Inflammatory macrophage treated with lipopolysaccharide for 1 hour (primary cell): ENCODE measurements at regions not wholly inside any gene's neighbourhood (a gene's known extent, or its start where the extent isn't known, plus 50 kb on each side); places are given as distances from the start of the nearest gene placed in this dataset.

ENCODE experiments used
- DNase-seq, 2 donors: peaks; one replicate each; pipeline ENCODE4 v3.0.0-alpha.2; 2020 to 2022

DNA sequence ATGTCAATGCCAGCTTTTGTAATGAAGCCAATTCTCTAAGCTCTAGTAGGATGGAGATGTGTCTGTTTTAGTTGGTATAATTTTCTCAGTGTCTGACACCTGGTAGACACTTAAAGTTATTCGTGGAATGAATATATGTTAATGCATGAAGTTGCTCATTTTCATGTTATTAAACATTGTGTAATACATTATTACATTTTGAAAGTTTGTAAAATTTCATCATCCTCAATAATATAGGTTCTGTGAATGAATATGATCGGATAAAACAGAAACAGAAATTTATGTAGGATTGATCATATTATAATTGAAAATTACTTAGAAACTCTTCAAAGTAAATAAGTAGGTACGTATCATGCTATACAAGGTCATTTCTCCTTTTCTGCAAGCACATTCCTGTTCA, 625.3 kb downstream of the PLA2G4A start:
- DNase-seq, result no peak

DNA sequence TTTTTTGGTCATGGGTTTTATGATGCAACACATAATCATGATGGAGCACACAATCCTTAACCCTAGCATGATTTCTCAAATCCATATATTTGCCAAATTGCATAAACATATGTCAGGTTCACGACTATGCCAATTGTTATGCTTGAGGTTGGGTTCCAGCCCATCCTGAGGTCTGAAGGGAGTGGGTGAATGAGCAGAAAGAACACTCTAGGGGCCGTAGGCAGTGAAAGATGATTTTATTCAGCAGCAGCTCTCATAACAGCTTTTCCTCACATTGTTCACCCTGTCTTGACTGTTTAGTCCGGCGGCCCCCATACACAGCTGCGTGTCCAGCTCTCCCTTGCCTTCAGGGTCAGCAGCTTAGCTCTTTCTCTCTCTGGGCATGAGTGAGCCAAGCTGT, 627.7 kb downstream of the PLA2G4A start:
- DNase-seq, result no peak

DNA sequence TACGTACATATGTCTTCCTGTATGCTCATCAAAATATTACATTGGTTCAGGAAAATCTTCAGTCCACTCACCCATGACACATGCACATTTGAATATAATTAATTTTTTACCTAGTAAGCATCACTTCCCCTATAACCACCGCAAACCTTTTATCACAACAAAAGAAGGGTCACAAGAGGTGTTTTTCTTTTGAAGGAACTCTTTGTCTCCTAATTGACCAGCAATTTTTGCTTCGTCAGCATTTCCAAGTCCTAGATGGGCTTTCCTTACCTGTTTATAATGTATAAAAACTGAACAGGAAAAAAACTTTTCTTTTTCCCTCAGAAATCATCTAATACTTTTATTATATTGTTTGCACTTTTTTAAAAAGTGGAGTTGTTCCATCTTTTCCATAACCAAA, 631.3 kb downstream of the PLA2G4A start:
- no peak for DNase-seq

DNA sequence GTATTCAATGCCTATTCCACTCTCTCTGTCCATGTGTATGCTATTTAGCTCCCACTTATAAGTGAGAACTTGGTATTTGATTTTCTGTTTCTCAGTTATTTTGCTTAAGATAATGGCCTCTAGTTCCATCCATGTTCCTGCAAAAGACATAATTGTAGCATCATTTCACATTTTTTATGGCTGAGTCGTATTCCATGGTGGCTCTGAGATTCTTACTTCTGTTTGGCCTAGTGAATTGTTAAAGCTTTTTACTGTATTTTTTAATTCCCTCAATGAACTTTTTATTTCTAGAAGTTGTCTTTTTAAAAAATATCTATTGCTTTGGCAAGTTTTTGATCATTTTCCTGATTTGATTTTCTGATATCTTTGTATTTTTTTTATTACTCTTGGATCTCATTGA, 635.6 kb downstream of the PLA2G4A start:
- DNase-seq, result no peak

DNA sequence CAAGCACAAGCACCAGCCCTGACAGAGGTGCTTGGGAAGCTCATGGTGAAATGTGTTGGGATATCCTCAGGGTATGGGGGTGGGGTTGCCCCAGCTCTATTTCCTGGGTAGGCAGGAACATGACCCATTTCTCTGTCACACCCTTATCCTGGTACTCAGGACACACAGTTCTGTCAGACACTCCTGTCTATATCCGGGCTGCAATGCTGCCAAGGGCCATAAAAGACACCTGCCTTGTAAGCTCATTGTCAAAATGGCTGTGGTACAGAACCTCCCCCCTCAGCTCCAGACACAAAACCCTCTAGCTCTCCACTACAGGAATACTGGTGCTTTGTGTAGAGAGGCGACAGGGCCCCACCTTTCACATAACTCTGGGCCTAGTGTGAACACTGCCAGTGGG, 636.7 kb downstream of the PLA2G4A start:
- DNase-seq, result no peak

DNA sequence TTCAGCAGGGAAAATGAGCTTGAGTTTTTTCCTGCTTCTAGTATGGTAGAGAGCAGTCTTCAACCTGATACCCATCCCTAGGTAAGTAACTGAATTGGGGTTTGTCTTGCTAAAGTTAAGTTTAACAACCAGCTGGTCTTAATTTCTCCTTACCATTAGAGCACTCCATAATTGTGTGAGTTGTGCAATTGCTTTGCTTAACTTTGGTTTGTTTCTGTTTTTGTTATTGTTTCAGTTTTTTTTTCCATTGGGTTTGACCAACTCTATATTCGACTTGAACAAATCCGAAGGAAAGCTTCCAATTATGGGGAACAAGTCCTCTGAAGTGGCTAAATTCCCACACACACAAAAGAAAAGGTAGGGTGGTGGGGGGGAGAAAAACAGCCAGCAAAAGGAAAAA, 641.1 kb downstream of the PLA2G4A start:
- no peak for DNase-seq

DNA sequence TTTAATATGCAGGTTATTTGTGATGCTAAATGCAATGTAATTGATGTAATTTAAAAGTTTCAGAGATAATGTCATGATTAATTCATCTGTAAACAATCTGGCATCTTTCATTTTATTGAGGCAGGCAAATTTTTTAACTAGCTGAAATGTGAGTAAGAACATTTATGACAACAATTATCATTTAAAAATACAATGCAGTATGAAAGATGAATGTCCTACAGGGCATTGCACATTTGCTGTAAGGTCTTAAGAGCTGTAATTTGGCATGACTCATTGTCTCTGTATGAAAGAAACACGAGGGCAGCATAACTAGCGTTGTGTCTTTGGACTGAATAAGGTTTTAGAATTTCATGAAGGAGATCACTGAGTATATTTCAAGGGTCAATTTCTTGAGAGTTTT, 642.8 kb downstream of the PLA2G4A start:
- no peak for DNase-seq

DNA sequence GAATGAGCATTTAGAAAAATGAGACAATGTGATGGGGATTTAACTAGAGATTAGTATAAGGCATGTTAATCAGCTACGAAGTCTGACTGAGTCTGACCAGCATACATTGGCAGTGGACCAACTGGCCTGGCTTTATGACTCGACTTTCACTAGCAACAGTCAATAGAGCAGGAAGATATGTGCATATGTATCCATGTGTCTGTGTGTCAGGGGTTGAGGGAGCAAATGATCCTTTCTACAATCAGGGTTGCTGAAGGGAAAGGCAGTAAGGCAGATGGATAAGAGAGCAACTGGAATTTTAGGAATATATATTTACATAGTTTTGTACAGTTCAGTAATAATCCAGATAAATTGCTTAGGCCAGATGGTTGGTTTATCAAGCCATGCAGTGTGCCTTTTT, 645.6 kb downstream of the PLA2G4A start:
- DNase-seq, result no peak

DNA sequence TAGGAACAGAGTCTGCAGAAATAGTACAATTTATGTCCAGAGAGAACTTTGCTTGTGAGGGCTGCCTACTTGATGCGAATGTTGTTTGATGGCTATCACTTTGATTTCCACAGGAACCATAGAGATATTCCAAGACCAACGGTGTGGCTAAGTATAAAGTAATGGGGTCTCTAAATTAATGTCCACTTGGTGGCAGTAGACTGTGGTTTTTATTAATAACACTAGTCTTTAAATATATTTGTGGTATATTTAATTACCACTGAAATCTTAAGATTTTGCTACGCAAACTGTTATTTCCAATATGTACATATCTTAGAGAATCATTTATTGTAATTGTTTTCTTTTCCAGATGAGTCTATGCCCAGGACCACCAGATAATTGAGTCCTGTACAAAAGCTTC, 647.9 kb downstream of the PLA2G4A start:
- no peak for DNase-seq

DNA sequence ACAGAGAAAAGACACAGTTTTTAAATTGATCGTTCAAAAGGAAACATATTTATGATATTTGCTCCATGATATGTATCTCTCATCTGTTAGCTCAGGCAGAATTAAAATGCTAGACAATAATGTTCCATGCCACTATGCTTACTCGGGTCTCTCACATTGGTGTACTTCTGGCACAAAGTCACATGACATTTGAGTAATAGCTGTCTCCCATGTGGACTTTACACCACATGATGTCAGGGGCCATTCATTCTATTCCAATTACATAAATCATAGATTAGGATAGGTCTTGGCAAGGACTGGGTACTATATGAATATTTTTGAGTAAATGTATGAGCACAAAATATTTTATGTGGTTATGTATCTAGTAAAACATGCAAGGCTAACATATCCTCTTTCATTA, 648.4 kb downstream of the PLA2G4A start:
- no peak for DNase-seq

DNA sequence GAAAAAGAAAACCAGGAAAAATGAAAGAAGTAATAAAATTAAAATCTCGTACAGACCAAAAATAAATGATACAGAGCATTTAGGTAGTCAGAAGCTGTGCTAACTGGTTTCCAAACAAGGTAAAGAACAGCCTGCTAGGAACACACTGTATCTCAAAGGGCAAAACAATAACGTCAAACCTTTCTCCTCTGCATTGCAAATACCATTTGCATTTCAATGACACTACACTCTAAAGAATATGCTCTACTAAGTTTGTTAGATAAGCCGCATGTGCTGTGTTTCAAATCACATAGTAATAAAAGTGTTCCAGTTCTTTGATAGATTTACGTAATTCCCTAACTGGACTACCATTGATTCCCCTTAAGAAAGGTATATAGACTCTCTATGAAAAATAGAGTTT, 648.8 kb downstream of the PLA2G4A start:
- no peak for DNase-seq

DNA sequence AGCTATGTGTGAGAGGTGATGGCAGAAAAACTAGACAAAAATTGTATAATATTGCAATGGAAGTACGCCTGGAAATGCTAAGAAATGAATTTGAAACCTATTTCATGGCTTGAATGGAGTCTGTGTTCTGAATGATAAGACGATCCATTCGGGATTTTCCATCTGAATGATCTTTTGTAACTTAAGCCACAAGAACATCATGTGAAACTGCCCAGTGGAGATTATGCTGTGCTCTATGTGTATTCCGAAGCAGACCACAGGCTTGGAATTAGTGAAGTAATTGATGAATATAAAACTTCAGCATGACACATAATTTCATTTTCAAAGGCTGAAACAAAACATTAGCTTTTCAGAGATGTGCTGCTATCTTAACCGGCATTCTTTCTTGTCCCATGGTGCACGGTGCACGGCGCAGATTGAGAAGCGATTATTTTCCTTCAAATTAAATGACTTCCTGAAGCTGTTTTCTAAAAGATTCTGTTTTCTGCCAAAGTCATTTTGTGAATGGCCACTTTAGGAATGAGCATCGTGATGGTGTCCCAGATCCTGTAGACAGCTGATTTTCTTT, 652.9 kb downstream of the PLA2G4A start:
- no peak for DNase-seq

DNA sequence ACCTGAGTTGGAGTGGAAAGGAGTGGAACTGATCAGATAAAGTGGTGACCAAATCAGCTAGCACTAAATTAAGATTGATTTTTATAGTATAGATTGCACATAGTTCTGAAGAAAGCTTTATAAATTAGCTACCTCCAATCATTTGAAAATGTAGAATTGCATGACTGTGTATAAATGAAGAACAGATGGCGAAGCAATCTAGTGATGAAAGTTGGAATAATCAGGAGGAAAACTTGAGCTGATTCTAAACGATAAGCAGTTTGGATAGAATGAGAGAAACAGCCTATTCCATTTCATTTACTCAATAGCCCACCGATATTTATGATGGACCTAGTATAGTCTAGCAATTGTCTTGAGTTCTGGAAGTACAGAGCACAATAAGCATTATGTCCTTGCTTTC, 661.5 kb downstream of the PLA2G4A start:
- no peak for DNase-seq

DNA sequence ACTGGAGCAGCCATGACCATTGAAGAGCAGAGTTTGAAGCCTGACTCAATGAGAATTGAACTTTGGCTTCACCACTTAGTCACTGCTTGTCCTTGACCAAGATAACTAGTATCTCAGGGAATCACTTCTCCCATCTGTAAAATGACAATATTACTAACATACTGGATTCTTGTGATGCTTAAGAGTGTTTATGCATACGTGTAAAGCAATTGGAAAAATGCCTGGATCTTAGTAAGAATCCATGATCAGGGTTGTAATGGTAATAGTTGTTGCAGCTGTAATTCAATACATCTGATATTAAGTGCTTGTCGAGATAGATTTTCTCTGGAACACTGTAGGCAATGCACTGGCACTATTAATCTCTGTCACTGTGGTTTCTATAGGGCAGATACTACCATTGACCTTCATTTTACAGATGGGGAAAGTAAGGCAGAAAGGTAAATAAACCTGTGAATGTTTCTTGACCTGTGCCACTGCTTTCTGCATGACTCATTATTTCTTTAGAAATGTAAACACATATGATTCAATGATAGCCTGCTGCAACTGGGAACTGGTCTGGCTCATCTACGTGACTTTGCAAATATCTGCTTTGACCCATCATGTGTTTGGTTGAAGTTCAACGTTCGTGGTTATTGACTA, 662.5 kb downstream of the PLA2G4A start:
- no peak for DNase-seq

DNA sequence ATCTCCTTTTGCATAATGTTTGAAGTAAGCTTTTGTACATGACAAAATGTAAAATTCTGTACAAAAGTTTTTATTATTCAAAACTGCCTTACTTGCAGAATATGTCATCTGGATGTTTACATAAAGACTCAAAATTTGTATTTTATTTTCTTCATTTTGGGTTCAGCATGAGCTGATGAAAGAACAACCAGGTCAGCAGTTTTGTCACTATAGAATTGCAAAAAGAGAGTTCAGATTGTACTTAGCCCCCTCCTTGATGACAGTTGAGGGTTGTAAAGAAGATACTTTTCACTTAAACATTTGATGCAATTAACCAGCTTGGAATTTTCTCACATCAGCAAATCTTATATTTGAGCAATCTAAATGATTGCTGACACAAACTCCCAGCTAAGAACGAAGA, 669.3 kb downstream of the PLA2G4A start:
- no peak for DNase-seq

DNA sequence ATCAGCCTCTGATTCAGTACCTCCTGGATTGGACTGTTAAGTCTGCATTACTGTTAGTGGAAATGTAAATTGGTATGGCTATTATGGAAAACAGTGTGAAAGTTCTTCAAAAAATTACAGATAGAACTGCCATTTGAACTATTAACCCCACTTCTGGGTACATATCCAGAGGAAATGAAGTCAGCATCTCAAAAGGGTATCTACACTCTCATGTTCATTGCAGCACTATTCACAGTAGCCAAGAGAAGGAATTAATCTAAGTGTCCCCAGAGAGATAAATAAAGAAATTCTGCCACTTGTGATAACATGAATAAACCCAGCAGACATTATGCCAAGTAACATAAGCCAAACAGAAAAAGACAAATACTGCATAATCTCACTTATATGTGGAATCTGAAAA, 676.0 kb downstream of the PLA2G4A start:
- no peak for DNase-seq

DNA sequence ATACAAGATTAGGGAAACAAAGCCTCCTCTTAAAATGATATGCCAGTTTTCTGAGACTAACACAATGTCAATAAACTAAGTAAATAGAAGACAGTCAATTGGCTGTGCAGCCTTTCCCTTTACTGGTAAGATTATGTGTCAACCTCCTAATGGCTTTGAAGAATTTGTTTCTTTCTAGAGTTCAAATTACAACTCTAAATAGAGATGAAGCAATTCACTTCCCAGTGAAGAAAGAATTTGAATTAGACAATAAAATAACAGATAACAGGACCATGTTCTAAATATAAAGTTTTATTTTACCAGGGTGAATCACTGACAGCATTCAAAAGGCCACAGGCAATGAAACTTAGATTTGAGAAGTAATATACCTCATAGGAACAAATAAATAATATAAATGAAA, 680.3 kb downstream of the PLA2G4A start:
- DNase-seq, result no peak

DNA sequence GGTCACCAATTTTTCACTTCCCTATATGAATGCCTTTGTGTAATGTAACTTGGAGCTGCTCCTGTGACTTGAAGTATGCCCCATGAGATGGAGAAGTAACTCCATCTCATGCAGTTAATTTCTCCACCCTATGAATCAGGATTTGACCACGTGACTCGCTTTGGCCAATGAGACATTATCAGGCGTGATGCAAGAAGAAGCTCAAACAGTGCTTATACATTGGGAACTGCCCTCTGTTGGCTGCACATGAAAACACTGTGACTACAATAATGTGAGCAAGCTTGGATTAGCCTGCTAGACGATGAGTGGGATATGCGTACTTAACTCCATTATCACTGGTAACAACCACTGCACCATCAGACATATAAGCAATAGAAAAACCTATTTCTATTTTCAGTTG, 684.4 kb downstream of the PLA2G4A start:
- DNase-seq, result no peak

DNA sequence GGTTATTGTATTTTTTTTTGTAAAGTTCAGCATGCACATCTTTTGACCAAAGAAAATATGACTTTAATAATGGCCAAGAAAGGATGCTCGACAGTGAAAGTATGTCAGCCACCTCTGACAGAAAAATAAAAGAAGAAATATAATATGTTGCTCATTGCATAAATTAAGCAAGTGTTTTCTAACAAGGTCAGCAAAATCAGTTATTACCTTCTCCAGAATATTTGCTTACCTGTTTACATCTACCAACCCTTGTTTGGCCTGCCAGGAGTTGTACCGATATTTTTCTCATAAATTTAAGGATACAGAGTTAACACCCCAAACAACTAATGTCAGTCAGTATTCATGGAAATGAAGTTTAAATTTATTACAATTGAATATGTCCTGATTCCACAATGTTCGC, 685.4 kb downstream of the PLA2G4A start:
- DNase-seq, result no peak

DNA sequence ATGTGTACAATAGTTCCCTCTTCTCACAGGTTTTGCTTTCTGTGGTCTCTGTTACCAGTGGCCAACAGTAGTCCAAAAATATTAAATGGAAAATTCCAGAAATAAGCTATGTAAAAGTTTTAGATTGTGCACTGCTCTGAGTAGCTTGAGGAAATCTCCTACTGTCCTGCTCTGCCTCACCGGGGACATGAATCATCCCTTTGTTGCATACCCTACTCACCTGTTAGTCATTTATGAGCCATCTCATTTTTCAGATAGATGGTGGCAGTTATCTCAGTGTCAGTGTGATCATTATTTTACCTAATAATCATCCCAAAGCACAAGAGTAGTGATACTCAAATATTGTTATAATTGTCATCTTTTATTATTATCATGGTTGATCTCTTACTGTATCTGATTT, 688.1 kb downstream of the PLA2G4A start:
- DNase-seq, result no peak

DNA sequence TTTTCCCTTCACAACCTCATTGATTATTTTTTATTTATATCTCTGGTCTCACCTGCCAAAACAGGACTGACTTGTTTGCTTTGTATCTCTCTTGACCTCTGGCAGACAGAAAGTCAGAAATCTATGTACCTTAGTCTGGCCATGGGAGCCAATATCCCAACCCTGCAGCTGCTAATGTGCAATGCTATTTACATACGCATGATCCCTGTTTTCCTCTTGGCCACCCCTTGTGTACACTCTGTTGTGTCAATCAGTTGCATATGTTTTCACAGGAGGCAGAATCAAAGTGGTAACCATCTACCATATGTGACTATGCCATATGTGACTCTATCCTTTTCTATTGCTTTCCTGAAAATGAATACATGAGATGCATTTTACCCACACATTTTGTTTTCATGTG, 688.8 kb downstream of the PLA2G4A start:
- DNase-seq, result no peak

DNA sequence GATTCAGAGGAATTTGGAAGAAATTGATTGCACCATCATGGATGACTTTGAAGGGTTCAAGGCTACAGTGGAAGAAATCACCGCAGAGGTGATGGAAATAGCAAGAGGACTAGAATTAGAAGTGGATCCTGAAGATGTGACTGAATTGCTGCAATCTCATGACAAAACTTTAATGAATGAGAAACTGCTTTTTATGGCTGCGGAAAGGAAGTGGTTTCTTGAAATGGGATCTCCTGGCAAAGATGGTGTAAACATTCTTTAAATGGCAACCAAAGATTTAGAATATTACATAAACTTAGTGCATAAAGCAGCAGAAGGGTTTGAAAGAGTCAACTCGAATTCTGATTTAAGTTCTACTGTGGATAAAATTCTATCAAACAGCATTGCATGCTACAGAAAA, 698.6 kb downstream of the PLA2G4A start:
- no peak for DNase-seq

DNA sequence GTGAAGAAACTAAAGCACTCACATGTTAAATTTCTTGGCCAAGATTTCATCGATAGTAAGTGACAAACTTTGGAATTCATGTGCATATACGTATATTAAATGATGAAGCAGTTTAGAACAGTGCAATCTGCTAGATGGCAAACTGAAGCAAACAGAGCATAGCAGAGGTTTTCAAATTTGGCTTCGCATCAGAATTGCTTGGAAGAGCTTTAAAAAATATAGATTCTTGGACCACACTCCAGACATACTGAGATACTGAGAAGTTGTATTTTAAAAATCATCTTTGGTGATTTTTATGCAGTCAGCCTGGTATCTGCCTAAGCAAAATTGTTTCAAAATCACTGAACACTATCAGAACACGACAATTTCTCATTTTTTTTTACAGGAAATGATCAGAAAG, 709.2 kb downstream of the PLA2G4A start:
- DNase-seq, result no peak

DNA sequence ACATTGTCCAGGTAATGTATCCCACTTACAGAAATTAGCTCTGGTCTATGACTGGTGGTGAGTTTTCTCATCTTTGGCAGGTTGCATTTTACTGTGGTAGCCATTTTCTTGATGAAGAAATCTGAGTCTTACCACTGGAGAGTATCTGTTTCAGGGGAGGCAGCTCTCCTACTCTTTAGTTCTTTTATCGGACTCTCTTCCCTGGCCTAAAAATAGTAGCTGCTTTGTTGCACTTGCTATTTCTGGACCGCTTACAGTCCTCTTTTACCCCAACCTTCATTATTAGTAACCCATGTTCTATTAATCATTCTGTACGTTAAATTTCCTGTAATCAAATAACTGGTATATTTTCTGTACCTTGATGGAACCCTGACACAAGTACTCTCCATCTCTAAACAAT, 720.8 kb downstream of the PLA2G4A start:
- DNase-seq, result no peak

DNA sequence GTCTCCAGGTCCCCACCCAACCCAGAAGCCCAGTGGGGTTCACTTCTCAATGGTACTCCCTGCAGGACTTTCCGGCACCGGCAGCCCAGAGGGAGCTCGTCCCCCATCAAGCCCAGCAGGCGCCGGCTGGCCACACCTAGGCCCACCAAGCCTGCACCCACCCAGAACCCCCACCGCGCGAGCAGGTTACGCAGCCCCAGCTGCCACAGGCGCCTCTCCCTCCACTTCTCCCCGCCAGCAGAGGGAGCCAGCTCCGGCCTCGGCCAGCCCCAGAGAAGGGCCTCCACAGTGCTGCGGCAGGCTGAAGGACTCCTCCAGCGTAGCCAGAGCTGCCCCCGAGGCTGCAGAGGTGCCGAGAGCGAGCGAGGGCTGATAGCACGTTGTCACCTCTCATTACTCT, 722.3 kb downstream of the PLA2G4A start:
- DNase-seq, result no peak

DNA sequence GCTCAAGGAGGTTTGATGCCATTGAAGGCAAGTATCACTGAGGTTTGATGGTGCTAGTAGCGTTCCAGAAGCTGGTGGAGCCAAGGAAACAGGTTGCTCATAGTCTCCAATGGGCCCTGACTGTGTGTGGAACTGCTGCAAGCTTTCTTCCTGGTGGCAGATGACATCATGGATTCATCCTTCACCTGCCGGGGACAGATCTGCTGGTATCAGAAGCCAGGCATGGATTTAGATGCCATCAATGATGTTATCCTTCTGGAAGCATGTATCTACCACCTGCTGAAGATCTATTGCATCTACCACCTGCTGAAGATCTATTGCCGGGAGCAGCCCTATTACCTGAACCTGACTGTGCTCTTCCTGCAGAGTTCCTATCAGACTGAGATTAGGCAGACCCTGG, 734.4 kb downstream of the PLA2G4A start:
- no peak for DNase-seq
